ENCODE measurements at regions not wholly inside any gene's neighbourhood (a gene's known extent, or its start where the extent isn't known, plus 50 kb on each side); places are given as distances from the start of the nearest gene placed in this dataset.
"Not testable (repeated sequence)": the region's sequence is repeated elsewhere in the genome, so short reads cannot be mapped to it uniquely, and the experiment has no call there.

- DNase-seq (ENCODE audit: low spot score) = no peak
These were observed 227.3 kb upstream of the DAB2 start for GRCh38 chr5:39652036-39652435.

DNA sequence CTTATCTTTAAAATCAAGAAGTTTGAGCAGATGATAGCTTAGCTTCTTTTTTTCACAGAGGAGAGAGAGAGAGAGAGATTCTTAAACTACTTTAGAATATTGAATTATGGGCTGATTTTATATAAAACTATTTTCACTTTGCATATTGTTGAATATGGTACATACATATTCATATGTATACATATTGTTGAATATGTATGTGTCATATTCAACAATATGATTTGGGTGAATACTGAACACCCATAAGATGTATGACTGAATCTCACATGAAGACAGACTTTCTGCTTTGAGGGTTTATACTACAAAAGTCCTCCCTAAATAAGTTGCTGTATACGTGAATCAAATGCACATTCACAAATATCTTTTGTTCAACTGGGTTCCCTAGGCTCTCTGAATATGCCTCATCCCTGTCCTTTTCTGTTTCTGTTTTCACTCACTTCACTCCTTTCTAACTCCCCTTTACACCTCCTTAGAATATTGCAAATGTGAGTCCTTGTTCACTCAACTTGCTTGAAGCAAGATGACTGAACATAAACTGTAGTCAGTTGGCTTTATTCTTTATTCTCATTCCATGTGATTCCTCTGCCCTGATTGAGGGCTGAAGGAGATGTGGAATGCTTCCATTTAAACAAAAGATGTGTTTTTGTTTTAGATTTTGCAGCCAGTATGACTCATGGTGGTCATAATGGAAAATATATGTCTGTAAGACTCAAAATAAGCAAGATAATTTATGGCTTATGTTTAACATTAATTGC, 225.4 kb upstream of the DAB2 start:
- DNase-seq (ENCODE audit: low spot score) = no peak

DNA sequence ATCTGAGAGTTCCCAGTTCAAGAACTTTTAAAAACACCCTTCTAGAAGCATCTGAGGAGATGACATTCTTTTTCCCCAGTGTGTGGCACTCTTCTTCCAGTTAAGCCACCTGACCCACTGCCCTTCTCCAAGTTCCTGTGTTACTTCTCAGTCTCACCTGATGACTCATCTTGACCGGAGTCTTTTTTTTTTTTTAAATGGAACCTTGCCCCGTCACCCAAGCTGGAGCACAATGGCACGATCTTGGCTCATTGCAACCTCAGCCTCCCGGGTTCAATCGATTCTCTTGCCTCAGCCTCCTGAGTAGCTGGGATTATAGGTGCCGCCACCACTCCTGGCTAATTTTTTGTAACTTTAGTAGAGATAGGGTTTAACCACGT, 224.1 kb upstream of the DAB2 start:
- no peak for DNase-seq (ENCODE audit: low spot score)

DNA sequence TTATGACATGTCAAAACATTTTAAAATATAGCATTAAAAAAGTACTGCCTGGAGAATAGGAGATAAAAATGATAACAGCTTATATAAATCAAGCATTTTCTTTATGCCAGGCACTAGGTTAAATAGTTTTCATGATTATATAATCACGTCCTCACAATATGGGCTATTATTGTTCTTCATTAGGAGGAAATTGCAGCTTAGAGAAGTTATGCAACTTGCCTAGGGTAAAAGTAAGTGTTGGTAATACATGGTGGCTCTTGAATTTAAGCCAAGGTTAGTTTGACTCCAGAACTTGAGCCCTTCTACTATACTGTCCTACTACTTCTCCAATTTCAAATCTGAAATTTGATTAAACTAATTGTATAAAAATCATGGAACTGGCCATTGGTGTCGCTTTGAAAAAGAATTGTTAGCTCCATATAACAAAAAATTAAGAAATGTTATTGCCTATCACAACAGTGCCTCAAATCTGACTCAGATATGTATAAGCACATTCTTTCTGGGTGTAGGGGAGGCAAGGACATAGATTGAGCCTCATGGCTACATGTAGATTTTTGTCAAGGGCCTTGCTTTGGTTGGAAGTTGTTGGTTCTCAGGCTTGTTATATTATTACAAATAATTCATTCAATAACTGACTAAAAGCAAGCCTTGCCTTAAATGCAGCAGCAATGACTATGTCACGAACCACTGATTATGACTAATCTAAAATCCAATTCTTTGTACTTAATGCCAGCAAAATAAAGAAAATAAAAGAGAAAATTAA, 223.5 kb upstream of the DAB2 start:
- no peak for DNase-seq (ENCODE audit: low spot score)

DNA sequence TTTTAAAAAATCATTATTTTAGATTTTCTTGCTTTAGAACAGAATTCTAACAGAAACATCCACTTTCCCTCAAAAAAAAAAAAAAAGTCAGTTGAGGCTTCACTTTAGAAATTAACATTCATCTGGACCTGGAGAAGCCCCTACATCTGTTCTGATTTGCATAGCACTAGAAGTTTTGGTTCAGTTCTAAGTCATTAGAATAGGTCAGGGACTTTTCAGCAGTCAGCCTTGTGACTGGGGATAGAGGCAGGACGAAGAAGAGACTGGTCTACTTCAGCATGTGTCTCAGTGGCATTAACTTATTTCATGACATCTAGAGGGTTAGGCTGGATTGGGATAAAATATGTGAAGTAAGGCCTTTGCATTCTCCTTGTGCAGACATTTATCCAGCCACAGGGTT, 215.8 kb upstream of the DAB2 start:
- DNase-seq (ENCODE audit: low spot score) = no peak

DNA sequence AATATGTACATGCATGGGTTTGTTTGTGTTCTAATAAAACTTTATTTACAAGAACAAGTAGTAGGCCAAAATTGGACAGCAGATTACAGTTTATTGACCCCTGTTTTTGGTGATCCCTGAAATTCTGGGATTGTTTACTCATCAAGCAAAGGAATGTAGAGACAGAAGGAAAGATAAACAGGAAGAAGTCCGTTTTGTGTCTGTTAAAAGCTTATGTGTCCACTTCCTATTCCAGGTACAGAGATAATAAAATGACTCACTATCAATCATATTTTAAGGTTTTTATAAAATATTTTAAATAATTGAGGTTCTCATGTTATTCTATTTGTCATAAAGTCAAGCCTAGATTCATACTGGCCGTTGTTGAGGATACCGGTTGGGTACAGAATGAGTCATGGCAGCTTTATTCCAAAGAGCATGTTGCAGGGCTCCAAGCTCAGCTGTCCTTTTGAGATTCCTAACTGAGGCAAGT, 214.9 kb upstream of the DAB2 start:
- no peak for DNase-seq (ENCODE audit: low spot score)

- DNase-seq (ENCODE audit: low spot score) = no peak
These were observed 214.0 kb upstream of the DAB2 start for GRCh38 chr5:39638813-39639212.

GRCh38 chr5:39633057-39633456, 208.3 kb upstream of the DAB2 start:
- DNase-seq (ENCODE audit: low spot score) = no peak

DNA sequence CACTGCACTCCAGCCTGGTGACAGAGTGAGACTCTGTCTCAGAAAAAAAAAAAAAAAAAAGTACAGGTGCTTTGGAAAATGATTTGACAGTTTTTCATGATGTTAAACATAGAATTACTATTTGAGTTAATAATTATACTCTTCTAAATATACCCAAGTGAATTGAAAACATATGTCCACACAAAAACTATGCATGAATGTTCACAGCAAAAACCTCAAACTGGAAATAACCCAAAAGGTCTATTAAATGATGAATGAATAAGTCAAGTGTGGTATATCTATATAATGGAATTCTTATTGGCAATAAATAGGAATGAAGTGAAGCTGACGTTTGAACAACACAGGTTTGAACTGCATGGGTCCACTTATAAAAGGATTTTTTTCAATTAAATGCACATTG, 207.2 kb upstream of the DAB2 start:
- no peak for DNase-seq (ENCODE audit: low spot score)

DNA sequence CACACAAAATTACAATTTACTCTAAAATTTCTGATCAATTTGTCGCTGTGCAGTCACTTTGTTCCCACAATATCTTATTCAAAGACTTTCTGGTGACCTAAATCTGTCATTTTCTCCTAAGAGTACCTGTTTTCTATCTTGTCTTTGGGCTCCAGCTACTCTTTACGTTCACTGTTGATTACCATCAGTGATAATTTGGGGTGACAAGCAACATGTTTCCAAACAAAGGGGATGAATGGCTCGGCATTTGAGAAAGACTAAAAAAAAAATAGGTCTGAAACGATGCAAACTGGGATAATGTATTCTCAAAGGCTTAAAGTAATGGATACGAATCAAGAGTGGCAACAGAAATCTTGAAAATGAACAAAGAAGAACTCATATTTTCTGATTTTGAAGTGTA, 205.2 kb upstream of the DAB2 start:
- DNase-seq (ENCODE audit: low spot score) = no peak

- no peak for DNase-seq (ENCODE audit: low spot score)
These were observed 203.6 kb upstream of the DAB2 start for GRCh38 chr5:39628348-39628747.

DNA sequence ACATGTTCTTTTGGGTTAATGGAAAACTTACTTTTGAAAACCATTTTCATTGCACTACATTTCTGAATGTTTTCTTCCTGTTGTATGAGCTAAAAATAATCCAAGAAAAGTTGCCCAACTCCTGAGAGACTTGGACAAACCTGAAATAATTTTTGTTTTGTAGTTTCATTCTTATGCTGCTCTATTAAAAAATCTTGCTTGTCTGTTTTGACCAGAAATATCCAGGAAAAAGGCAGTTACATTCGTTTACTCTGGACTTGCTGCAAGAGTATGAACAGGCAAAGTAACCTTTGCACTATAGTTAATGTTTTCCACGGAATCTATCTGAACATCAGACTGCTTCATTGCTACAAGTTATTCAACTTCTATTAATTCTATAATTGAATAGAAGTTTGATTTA, 200.1 kb upstream of the DAB2 start:
- no peak for DNase-seq (ENCODE audit: low spot score)

DNA sequence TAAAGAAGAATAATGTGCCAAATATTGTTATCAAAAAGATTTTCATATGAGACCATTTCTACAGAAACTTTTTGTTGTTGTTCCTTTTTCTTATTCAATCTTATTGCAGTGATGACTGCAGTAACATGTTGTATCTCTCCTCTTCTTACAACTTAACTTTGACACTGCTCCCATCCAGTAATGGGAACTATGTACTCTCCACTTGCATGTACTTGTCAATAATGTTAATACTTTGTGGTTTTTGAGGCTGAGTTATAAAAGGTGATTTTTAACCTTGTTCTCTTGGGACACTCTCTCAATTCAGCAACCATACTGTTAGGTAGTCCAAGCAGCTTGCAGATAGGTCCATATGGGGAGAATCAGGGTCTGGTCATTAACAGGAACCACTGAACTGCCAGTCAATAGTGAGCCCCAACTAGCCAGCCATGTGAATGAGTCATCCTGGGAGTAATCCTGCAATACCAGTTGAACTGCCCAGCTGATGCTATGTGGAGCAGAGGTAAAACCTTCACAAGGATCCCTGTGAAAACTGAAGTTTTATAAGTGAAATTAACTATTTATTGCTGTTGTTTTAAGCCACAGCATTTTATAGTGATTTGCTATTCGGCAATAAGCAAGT, 199.6 kb upstream of the DAB2 start:
- no peak for DNase-seq (ENCODE audit: low spot score)

DNA sequence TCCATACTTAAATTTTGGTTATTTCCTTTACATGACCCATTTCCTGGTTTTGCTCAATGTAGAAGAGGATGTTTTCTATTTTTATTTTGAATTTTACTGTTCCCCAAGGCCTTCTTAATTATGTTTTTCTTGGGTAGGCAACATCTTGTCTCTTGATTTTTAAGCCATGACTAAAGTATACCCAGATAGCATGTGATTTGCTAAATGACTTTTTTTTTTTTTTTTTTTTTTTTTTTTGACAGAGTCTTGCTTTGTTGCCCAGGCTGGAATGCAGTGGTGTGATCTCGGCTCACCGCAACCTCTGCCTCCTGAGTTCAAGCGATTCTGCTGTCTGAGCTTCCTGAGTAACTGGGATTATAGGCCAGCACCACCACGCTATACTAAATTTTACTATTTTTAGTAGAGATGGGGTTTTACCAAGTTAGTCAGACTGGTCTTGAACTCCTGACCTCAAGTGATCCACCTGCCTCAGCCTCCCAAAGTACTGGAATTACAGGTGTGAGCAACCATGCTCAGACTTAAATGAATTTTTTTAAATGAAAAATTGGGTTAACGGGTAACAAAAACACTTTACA, 198.6 kb upstream of the DAB2 start:
- no peak for DNase-seq (ENCODE audit: low spot score)

DNA sequence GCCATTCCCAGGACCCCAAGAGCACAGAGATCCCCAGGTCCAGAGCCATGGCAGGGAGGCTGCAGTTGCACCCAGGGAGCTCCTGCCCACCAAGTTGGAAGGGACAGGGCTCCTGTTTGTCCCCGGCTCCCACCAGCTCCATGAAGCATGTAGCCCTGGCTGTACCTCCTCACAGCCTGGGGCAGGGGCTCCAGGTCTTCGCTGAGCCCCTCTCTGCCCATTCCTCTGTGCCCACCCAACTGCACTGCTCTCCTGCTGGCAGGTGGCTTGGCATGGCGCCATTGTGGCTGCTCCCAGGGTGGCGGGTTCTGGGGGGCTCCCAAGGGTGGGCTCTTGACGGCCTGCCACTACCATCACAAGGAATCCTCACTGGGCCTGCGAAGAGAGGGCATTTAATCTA, 197.5 kb upstream of the DAB2 start:
- DNase-seq (ENCODE audit: low spot score) = no peak

DNA sequence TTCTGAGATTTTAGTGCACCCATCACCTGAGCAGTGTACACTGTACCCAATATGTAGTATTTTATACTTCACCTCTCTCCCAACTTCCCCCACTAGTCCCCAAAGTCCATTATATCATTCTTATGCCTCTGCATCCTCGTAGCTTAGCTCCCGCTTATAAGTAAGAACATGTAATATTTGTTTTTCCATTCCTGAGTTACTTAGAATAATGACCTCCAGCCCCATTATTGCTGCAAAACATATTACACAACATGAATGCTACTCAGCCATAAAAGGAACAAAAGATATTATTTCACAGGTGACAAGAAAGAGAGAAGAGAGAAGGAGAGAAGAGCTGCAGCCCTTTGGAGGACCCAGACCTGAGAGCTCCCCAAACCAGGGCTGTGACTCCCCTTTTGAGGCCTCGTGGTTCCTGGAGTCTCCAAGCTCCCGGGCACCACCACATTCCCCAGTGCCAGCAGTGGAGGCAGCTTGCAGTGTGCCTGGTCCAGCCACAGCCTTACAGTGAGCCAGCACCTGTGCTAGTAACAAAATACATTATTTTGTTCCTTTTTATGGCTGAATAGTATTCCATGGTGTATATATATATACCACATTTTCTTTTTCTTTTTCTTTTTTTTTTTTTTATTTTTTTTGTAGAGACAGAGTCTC, 194.5 kb upstream of the DAB2 start:
- DNase-seq (ENCODE audit: low spot score) = no peak

DNA sequence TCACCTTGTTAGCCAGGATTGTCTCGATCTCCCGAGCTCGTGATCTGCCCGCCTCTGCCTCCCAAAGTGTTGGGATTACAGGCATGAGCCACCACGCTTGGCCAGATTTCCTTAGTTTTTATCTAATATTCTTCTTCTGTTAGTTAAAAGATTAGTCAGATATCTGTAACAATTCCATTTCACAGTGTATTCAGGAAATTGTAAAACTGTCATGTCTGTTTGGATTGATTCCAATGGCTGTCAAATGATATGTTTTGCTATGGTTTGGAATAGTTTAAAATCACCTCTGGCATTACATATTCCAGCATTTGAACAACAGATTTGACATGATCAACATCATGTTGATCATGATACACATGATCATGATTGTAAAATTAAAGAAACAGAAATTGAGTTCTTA, 193.6 kb upstream of the DAB2 start:
- no peak for DNase-seq (ENCODE audit: low spot score)

- DNase-seq (ENCODE audit: low spot score) = no peak
These were observed 191.4 kb upstream of the DAB2 start for GRCh38 chr5:39616131-39616530.

DNA sequence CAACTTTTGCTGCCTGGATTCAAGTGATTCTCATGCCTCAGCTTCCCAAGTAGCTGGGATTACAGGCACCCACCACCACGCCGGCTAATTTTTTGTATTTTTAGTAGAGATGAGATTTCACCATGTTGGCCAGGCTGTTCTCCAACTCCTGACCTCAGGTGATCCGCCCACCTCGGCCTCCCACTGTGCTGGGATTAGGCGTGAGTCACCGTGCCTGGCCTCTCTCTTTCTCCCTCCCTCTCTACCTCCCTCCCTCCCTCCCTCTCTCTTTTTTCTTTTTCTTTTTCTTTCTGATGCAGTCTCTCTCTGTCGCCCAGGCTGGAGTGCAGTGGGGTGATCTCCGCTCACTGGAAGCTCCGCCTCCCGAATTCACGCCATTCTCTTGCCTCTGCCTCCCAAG, 186.3 kb upstream of the DAB2 start:
- DNase-seq (ENCODE audit: low spot score) = not testable (repeated sequence)

DNA sequence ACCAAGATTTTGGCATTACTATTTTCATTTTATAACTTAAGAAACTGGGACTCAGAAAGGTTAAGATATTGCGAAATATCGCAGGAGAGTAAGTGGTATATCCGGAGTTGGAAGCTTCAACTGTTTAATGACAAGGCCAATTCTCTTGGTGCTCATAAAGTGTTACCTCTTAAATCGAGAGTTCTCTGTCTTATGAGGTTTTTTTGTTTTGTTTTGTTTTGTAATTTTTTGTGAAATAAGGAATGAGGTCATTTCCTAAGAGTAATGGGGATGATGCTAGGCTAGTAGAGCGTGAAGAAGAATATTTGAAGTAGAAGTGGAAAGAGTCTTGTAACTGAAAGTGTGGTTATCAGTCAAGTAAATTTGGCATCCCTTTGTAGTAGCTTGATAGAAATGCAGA, 183.2 kb upstream of the DAB2 start:
- DNase-seq (ENCODE audit: low spot score) = no peak

DNA sequence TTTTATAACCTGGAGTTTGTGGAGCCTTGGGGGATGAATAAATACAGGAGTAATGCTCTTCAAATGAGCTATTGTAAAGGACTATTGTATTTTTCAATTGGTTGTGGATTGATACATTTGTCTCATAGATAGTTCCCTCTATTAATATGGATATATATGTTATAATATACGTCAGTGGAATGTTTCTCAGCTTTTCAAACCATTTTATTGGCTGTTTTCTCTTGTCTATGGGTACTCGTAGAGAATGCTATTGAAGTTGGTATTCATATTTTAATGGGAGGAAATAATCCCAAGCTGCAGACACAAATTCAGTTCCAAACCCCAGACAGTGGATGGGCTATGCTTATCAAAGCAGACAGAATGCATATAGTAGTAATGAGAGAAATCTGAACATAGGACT, 181.8 kb upstream of the DAB2 start:
- no peak for DNase-seq (ENCODE audit: low spot score)
